Spleen (tissue), 7 donors: ENCODE measurements at regions not wholly inside any gene's neighbourhood (a gene's known extent, or its start where the extent isn't known, plus 50 kb on each side); places are given as distances from the start of the nearest gene placed in this dataset.

Experiments used
- CTCF ChIP-seq, 11 experiments: fragments of 200-600 bp in 7 of 11; fragments of 450-650 bp in 4 of 11; sonication (generic) in 4 of 11; IDR thresholded peaks in 8 of 11; conservative IDR thresholded peaks in 3 of 11; 1 replicate in 7 of 11; 2 replicates in 4 of 11; pipeline versions ENCODE4 v1.4.0 to v1.8.0; 2016 to 2021; ENCODE audit warnings: antibody characterized with exemption in 11 of 11, inconsistent platforms in 4 of 11, mild to moderate bottlenecking in 1 of 11
- POLR2A ChIP-seq, 3 donors: fragments of 450-650 bp; IDR thresholded peaks; one replicate each; pipeline ENCODE4 v1.5.1; 2017; ENCODE audit warnings: antibody characterized with exemption in 3 of 3, mild to moderate bottlenecking in 1 of 3
- donor health status: DM: no; HTN: no; CAD: no; lungs with moderate emphysema.
- donor health status: DM: no; HTN: no; CAD: no.
- donor health status: DM: no; HTN: no; CAD: no.

GRCh38 chr6:77373955-77374354 lies 89.3 kb downstream of the HTR1B start:
- no peak for TF ChIP-seq CTCF (IDR thresholded peaks at IDR 0.05 in 8 of 11, conservative IDR thresholded peaks at IDR 0.05 in 3 of 11)
- no peak for TF ChIP-seq POLR2A (IDR thresholded peaks at IDR 0.05)
